ENCODE measurements at regions not wholly inside any gene's neighbourhood (a gene's known extent, or its start where the extent isn't known, plus 50 kb on each side); places are given as distances from the start of the nearest gene placed in this dataset.
"Not testable (repeated sequence)": the region's sequence is repeated elsewhere in the genome, so short reads cannot be mapped to it uniquely, and the experiment has no call there.

DNA sequence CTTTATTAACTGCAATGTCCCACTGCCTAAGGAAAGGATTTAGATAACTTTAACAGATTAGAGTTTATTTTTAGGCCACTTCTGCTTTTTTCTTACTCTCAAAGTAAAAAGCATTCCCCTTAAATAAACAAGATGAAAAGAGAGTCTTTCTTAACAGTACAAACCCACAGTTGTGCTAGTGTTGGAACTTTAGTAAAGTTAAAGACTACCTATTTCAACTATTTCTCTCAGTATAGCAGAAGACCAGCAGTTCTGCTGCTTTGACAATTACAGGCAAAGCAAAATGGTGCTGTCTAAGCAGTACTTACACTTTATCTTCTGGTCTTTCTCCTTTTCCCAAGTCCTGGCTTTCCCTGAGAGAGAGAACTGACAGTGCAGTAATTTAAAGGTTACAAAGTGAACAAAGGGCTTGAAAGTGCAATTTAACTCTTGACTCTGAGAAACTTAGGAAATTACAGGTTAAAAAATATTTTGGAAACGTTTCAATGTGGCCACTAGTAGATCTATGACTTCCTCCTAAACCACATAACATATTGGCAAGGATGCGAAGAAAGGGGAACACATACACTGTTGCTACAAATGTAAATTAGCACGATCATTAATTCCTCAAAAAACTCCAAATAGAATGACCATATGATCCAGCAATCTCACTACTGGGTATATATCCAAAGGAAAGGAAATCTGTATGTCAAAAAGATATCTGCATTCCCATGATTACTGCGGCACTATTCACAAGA lies 135.4 kb upstream of the POGK start:
- Histone ChIP-seq H3K9me3 (ENCODE audit: control insufficient read depth, low read depth, low read length) (no peaks in the 10 kb centered on the region), H3K4me3 (ENCODE audit: low read length) (no peak overlapping the region), H3K36me3 (ENCODE audit: control insufficient read depth, low read depth, low read length) (no peaks in the 10 kb centered on the region), H3K4me1 (ENCODE audit: control insufficient read depth, low read depth, low read length) (no peaks in the 10 kb centered on the region), H3K27ac (ENCODE audit: low read length) (no peak overlapping the region), H3K9ac (ENCODE audit: low read length) (no peak overlapping the region), H3K27me3 (ENCODE audit: control insufficient read depth, insufficient read depth, low read length) (no peaks in the 10 kb centered on the region)

DNA sequence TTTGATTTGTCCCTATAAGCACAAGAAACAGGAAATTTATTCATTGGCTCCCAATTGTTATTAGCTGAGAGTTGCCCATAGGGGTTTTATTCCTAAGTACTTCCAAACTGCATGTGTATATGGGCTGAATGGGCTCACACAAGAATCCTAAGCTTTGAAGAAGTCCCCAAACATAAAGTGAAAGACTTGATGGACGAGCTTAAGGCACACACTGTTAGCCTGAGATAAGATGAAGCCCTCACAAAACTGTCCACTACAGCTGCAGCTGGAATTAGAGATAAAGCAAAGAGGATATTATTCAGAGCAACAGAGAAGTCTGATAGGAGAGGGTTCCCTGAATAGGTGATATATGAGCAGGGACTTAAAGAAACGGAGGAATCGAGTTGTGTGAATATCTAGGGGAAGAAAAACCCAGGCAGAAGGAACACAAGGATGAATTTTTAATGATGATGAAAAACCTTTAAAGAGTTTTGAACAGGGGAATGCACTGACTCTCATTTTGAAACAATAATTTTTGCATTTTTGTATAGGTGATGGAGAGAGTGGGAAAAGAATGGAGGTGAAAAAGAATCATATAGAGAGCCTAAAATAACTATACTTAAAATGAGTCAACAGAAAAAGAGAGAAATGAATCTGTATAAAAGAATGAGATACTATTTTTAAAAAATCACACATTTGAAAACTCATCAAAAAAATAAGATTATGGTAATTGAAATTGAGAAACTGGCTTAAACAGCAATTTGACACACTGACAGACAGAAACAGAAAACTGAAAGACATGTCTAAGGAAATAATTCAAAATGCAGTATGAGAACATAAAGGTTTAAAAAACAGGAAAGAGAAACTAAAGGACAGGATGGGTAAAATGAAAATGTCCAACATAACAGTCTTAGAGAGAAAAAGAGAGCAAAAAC lies 133.6 kb upstream of the POGK start:
- no peaks in the 10 kb centered on the region for H3K36me3 ChIP-seq (ENCODE audit: control insufficient read depth, low read depth, low read length)
- no peaks in the 10 kb centered on the region for H3K27me3 ChIP-seq (ENCODE audit: control insufficient read depth, insufficient read depth, low read length)
- H3K27ac ChIP-seq (ENCODE audit: low read length) = no peak overlapping the region
- no peaks in the 10 kb centered on the region for H3K4me1 ChIP-seq (ENCODE audit: control insufficient read depth, low read depth, low read length)
- no peak overlapping the region for H3K4me3 ChIP-seq (ENCODE audit: low read length)
- H3K9ac ChIP-seq (ENCODE audit: low read length) = no peak overlapping the region
- no peaks in the 10 kb centered on the region for H3K9me3 ChIP-seq (ENCODE audit: control insufficient read depth, low read depth, low read length)

DNA sequence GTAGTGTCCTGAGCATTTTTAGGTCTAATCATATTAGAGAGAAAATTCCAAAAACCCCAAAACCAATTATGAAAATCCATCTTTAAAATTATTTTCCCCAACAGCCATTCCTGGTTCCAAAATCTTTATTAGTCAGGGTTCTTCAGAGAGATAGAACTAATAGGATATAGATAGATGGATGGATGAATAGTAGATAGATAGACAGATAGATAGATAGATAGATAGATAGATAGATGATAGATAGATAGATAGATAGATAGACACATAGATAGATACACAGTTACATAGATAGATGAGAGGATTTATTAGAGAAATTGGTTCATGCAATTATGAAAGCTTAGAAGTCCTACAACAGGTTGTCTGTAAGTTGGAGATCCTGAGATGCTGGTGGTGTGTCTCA lies 122.7 kb upstream of the POGK start:
- no peaks in the 10 kb centered on the region for H3K27me3 ChIP-seq (ENCODE audit: control insufficient read depth, insufficient read depth, low read length)
- no peak overlapping the region for H3K27ac ChIP-seq (ENCODE audit: low read length)
- H3K9me3 ChIP-seq (ENCODE audit: control insufficient read depth, low read depth, low read length) = peaks cover 15% of the 10 kb centered on the region
- H3K4me3 ChIP-seq (ENCODE audit: low read length) = no peak overlapping the region
- H3K4me1 ChIP-seq (ENCODE audit: control insufficient read depth, low read depth, low read length) = no peaks in the 10 kb centered on the region
- no peaks in the 10 kb centered on the region for H3K36me3 ChIP-seq (ENCODE audit: control insufficient read depth, low read depth, low read length)
- H3K9ac ChIP-seq (ENCODE audit: low read length) = no peak overlapping the region

DNA sequence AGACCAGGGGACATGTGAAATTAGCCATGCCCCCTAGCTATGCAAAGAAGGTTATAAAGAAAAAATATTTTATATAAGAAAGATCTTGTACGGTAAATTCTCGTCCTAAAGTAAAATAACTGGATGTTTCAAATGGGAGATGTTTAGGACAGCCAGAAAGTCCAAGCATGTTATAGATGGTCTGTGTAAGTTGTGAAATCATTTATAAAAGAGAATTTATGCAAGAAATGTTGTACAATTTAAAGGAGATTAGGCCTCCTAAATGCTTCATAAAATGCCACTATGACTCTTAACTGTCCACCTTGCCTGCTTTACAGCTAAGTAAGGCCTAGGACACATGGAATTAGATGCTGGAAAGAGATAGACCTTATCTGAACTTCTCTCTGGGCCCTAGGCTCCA lies 118.1 kb upstream of the POGK start:
- H3K4me1 ChIP-seq (ENCODE audit: control insufficient read depth, low read depth, low read length) = no peaks in the 10 kb centered on the region
- peaks cover 34% of the 10 kb centered on the region for H3K9me3 ChIP-seq (ENCODE audit: control insufficient read depth, low read depth, low read length)
- no peak overlapping the region for H3K27ac ChIP-seq (ENCODE audit: low read length)
- H3K36me3 ChIP-seq (ENCODE audit: control insufficient read depth, low read depth, low read length) = no peaks in the 10 kb centered on the region
- H3K9ac ChIP-seq (ENCODE audit: low read length) = no peak overlapping the region
- H3K4me3 ChIP-seq (ENCODE audit: low read length) = no peak overlapping the region
- H3K27me3 ChIP-seq (ENCODE audit: control insufficient read depth, insufficient read depth, low read length) = no peaks in the 10 kb centered on the region

DNA sequence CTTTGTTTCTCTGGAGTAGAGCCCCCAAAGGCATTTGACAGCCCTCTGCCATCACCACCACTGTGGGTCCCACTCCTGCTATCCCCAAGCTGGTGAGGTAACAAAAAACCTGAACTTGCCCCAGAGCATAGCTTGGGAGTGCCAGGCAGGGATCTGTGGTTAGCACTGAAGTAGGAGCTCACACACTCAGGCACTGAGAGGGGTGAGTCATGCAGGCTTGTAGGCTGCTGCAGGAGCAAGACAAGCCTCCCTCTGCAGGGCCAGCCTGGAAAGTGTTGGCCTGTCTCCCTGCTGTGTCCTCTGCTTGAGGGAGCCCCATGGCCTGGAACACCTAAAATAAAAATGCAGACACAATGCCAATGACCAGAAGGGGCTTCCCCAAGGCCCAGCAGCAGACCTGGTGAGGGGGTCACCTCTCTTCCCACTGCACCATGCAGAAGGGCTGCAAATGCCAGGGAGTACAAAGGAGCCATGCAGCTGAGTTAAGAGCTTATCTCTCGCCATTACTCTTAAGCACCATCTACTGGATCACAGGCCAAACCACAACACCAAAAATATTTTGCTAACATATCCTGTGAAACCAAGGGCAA lies 108.9 kb upstream of the POGK start:
- no peaks in the 10 kb centered on the region for H3K27me3 ChIP-seq (ENCODE audit: control insufficient read depth, insufficient read depth, low read length)
- H3K9ac ChIP-seq (ENCODE audit: low read length) = no peak overlapping the region
- peaks cover 9% of the 10 kb centered on the region for H3K9me3 ChIP-seq (ENCODE audit: control insufficient read depth, low read depth, low read length)
- no peaks in the 10 kb centered on the region for H3K4me1 ChIP-seq (ENCODE audit: control insufficient read depth, low read depth, low read length)
- H3K36me3 ChIP-seq (ENCODE audit: control insufficient read depth, low read depth, low read length) = no peaks in the 10 kb centered on the region
- H3K27ac ChIP-seq (ENCODE audit: low read length) = no peak overlapping the region
- H3K4me3 ChIP-seq (ENCODE audit: low read length) = no peak overlapping the region

DNA sequence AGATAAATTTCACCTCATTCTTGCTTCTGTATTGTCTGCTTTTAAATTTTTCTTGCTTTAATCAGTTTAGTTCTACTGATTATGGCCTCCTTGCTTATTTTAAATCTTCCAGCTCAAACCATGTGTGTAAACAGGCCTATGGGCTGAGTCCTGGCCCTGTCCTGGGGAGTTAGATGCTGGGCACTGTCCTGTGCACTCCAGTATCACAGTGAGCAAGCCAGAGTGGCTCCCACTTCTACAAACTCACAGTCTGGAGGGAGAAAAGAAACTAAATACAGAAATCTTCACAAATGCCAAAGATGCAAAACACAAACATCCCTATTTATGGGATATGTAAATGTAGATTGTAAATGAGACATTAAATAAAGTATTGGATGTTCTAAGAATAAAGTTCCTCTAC lies 101.1 kb upstream of the POGK start:
- Histone ChIP-seq H3K9ac (ENCODE audit: low read length) (no peak overlapping the region), H3K4me1 (ENCODE audit: control insufficient read depth, low read depth, low read length) (peaks cover 6% of the 10 kb centered on the region), H3K9me3 (ENCODE audit: control insufficient read depth, low read depth, low read length) (peaks cover 5% of the 10 kb centered on the region), H3K4me3 (ENCODE audit: low read length) (no peak overlapping the region), H3K27ac (ENCODE audit: low read length) (no peak overlapping the region), H3K27me3 (ENCODE audit: control insufficient read depth, insufficient read depth, low read length) (no peaks in the 10 kb centered on the region), H3K36me3 (ENCODE audit: control insufficient read depth, low read depth, low read length) (no peaks in the 10 kb centered on the region)

DNA sequence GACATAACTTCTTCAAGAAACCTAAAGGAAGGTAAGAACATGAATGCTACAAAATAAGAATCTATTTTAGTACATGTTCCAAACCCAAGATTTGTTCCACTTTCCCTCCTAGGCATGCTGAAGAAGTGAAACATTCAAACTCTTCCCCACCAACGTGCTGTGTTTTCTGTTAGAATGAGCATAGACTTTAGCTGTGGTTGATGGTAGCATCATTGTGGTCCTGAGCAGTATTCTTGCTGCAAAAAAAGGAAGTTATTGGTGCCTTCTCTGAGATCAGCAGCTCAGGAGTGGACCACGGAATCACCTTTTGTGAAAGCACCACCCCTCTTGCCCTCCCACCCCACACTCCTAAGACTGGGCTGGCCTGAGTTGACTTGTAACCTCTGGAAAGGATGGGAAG lies 100.4 kb upstream of the POGK start:
- Histone ChIP-seq H3K9me3 (ENCODE audit: control insufficient read depth, low read depth, low read length) (peaks cover 5% of the 10 kb centered on the region), H3K9ac (ENCODE audit: low read length) (no peak overlapping the region), H3K27ac (ENCODE audit: low read length) (no peak overlapping the region), H3K36me3 (ENCODE audit: control insufficient read depth, low read depth, low read length) (no peaks in the 10 kb centered on the region), H3K27me3 (ENCODE audit: control insufficient read depth, insufficient read depth, low read length) (no peaks in the 10 kb centered on the region), H3K4me1 (ENCODE audit: control insufficient read depth, low read depth, low read length) (peaks cover 6% of the 10 kb centered on the region), H3K4me3 (ENCODE audit: low read length) (no peak overlapping the region)

DNA sequence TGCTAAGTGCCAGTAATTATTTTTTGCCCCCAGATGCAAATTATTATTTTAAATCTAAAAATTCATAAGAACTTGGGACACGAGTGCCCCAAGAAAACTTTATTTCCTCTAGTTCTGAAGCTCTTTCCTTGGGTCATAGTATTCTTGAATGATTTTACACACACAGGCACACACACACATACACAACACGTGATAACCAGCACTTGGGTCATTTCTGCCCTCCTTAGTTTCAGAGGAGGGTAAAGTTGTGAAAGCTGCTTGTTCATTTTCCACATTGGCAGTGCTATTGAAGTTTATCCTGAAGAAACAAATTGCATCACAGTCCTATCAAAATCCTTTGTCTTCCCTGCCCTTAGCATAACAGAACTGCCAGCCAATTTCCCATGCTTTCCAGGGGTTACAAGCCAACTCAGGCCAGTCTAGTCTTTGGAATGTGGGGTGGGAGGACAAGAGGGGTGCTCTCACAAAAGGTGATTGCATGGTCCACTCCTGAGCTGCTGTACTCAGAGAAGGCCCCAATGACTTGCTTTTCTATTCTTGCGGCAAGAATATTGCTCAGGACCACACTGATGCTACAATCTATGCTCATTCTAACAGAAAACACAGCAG lies 98.5 kb upstream of the POGK start:
- no peaks in the 10 kb centered on the region for H3K27me3 ChIP-seq (ENCODE audit: control insufficient read depth, insufficient read depth, low read length)
- H3K36me3 ChIP-seq (ENCODE audit: control insufficient read depth, low read depth, low read length) = no peaks in the 10 kb centered on the region
- no peak overlapping the region for H3K4me3 ChIP-seq (ENCODE audit: low read length)
- H3K9me3 ChIP-seq (ENCODE audit: control insufficient read depth, low read depth, low read length) = no peaks in the 10 kb centered on the region
- H3K27ac ChIP-seq (ENCODE audit: low read length) = no peak overlapping the region
- no peak overlapping the region for H3K9ac ChIP-seq (ENCODE audit: low read length)
- peaks cover 6% of the 10 kb centered on the region for H3K4me1 ChIP-seq (ENCODE audit: control insufficient read depth, low read depth, low read length)

DNA sequence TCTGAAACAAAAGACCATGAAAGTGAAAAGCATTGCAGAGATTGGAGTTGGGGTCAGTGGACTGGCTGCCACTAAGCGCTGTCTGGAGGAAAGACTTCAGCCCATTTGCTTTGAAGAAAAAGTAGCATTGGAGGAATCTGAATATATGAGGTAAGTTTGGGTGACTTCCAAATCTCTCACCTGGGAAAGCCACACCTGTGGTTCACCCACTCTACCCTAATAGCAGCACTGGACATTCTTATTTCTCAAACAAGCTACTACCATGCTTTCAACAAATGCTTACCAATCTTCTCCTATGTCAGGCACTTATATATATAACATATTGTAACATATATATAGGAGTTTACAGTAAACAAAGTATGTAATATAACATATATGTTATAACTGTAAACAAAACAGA lies 76.0 kb upstream of the POGK start:
- H3K4me3 ChIP-seq (ENCODE audit: low read length) = no peak overlapping the region
- no peak overlapping the region for H3K27ac ChIP-seq (ENCODE audit: low read length)
- H3K36me3 ChIP-seq (ENCODE audit: control insufficient read depth, low read depth, low read length) = no peaks in the 10 kb centered on the region
- H3K4me1 ChIP-seq (ENCODE audit: control insufficient read depth, low read depth, low read length) = peaks cover 3% of the 10 kb centered on the region
- no peaks in the 10 kb centered on the region for H3K27me3 ChIP-seq (ENCODE audit: control insufficient read depth, insufficient read depth, low read length)
- H3K9ac ChIP-seq (ENCODE audit: low read length) = no peak overlapping the region
- H3K9me3 ChIP-seq (ENCODE audit: control insufficient read depth, low read depth, low read length) = no peaks in the 10 kb centered on the region

- Histone ChIP-seq H3K4me3 (ENCODE audit: low read length) (no peak overlapping the region), H3K27me3 (ENCODE audit: control insufficient read depth, insufficient read depth, low read length) (no peaks in the 10 kb centered on the region), H3K9me3 (ENCODE audit: control insufficient read depth, low read depth, low read length) (no peaks in the 10 kb centered on the region), H3K4me1 (ENCODE audit: control insufficient read depth, low read depth, low read length) (no peaks in the 10 kb centered on the region), H3K36me3 (ENCODE audit: control insufficient read depth, low read depth, low read length) (no peaks in the 10 kb centered on the region), H3K27ac (ENCODE audit: low read length) (no peak overlapping the region), H3K9ac (ENCODE audit: low read length) (no peak overlapping the region)
Observed at GRCh38 chr1:166766942-166767341, 72.3 kb upstream of the POGK start.

- not testable (repeated sequence) for H3K9me3 ChIP-seq (ENCODE audit: control insufficient read depth, low read depth, low read length); H3K4me3 ChIP-seq (ENCODE audit: low read length); H3K36me3 ChIP-seq (ENCODE audit: control insufficient read depth, low read depth, low read length); H3K27ac ChIP-seq (ENCODE audit: low read length); H3K4me1 ChIP-seq (ENCODE audit: control insufficient read depth, low read depth, low read length); H3K9ac ChIP-seq (ENCODE audit: low read length); H3K27me3 ChIP-seq (ENCODE audit: control insufficient read depth, insufficient read depth, low read length)
Observed at GRCh38 chr1:166784646-166785045, 54.6 kb upstream of the POGK start.

Measured in iPS-18a (cell line).